H1 (cell line): ENCODE measurements at regions not wholly inside any gene's neighbourhood (a gene's known extent, or its start where the extent isn't known, plus 50 kb on each side); places are given as distances from the start of the nearest gene placed in this dataset.

ENCODE experiments used
- ASH2L ChIP-seq: fragments of 200-600, 300-600 bp; sonication (generic); IDR thresholded peaks from one replicate; pipeline ENCODE4 v1.7.1; 2017; ENCODE audit warnings: low read length
- EGR1 ChIP-seq: IDR thresholded peaks from 2 replicates; pipeline ENCODE4 v1.6.1; 2011; ENCODE audit warnings: low read depth, low read length, borderline replicate concordance
- POLR2AphosphoS5 ChIP-seq: IDR thresholded peaks from 2 replicates; pipeline ENCODE4 v1.6.1; 2011; ENCODE audit warnings: low read depth, low read length
- SP1 ChIP-seq: IDR thresholded peaks from 2 replicates; pipeline ENCODE4 v1.6.1; 2011; ENCODE audit warnings: low read depth, low read length
- TAF1 ChIP-seq: IDR thresholded peaks from 2 replicates; pipeline ENCODE4 v1.6.1; 2011; ENCODE audit warnings: mild to moderate bottlenecking, low read depth, low read length
- TF ChIP-seq, protein P1 (sequence below), 3 experiments: IDR thresholded peaks; 1 replicate in 2 of 3; 2 replicates in 1 of 3; pipeline versions ENCODE4 v1.5.1 to v1.6.1; 2011; ENCODE audit warnings: low read length in 3 of 3, mild to moderate bottlenecking in 3 of 3, inconsistent platforms in 2 of 3, low read depth in 1 of 3, moderate library complexity in 1 of 3; ENCODE audit not compliant: insufficient read depth in 1 of 3; ENCODE audit errors: control extremely low read depth in 1 of 3

DNA sequence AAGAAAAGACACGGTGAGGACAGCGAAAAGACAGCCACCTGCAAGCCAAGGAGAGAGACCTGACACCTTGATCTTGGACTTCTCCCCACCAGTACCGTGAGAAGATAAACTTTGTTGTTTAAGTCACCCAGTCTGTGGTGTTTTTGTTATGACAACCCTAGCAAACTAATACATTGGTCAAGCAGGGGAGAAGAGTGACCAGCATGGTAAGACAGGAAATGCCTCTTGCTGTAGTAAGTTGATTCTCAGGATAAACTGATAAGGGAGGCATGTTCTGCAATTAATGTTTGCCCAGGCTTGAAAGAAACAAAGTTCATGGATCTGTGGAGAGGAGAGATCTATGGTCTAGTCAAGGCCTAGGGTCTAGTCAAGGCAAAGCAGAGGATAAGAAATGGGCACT is 801.2 kb downstream of the MAT2B start:
- no peak for TF ChIP-seq SP1
- TF ChIP-seq POLR2AphosphoS5 = no peak
- TF ChIP-seq, protein P1, sequence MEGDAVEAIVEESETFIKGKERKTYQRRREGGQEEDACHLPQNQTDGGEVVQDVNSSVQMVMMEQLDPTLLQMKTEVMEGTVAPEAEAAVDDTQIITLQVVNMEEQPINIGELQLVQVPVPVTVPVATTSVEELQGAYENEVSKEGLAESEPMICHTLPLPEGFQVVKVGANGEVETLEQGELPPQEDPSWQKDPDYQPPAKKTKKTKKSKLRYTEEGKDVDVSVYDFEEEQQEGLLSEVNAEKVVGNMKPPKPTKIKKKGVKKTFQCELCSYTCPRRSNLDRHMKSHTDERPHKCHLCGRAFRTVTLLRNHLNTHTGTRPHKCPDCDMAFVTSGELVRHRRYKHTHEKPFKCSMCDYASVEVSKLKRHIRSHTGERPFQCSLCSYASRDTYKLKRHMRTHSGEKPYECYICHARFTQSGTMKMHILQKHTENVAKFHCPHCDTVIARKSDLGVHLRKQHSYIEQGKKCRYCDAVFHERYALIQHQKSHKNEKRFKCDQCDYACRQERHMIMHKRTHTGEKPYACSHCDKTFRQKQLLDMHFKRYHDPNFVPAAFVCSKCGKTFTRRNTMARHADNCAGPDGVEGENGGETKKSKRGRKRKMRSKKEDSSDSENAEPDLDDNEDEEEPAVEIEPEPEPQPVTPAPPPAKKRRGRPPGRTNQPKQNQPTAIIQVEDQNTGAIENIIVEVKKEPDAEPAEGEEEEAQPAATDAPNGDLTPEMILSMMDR (IDR thresholded peaks at IDR 0.05; ENCODE audit: control extremely low read depth in 1 of 3, insufficient read depth in 1 of 3, low read depth in 1 of 3, low read length in 3 of 3) = no peak
- no peak for TF ChIP-seq EGR1
- no peak for TF ChIP-seq ASH2L
- no peak for TF ChIP-seq TAF1
